OCI-LY3 (cell line): ENCODE measurements at regions not wholly inside any gene's neighbourhood (a gene's known extent, or its start where the extent isn't known, plus 50 kb on each side); places are given as distances from the start of the nearest gene placed in this dataset.

Experiments
- H2AFZ ChIP-seq: fragments of 200-600, 300-600 bp; shearing (Covaris generic); 2 replicates; pipeline ENCODE4 v1.6.0; 2014; ENCODE audit warnings: antibody characterized with exemption, low read depth, low read length
- H3K27ac ChIP-seq: fragments of 200-600, 300-600 bp; sonication (generic); 2 replicates; pipeline ENCODE4 v1.5.1; 2014; ENCODE audit warnings: mild to moderate bottlenecking, low read length, moderate library complexity, mixed read lengths
- H3K27me3 ChIP-seq: fragments of 200-600, 300-600 bp; sonication (generic); 2 replicates; pipeline ENCODE4 v1.6.1; 2014; ENCODE audit warnings: low read depth, low read length, mixed read lengths
- H3K36me3 ChIP-seq: fragments of 200-600, 300-600 bp; sonication (generic); replicated peaks from 2 replicates; pipeline ENCODE3; 2014; ENCODE audit warnings: low read depth, low read length, mixed read lengths
- H3K4me1 ChIP-seq: fragments of 300-600, 200-600 bp; sonication (generic); 2 replicates; pipeline ENCODE4 v1.6.1; 2014; ENCODE audit warnings: low read length, mixed read lengths
- H3K4me2 ChIP-seq: fragments of 200-600, 300-600 bp; sonication (generic); 2 replicates; pipeline ENCODE4 v1.6.1; 2014; ENCODE audit warnings: low read length, mixed read lengths
- H3K4me3 ChIP-seq: fragments of 300-600, 200-600 bp; sonication (generic); 2 replicates; pipeline ENCODE4 v1.5.1; 2014; ENCODE audit warnings: antibody characterized with exemption, mild to moderate bottlenecking, low read length, moderate library complexity
- H3K79me2 ChIP-seq: fragments of 300-600, 200-600 bp; shearing (Covaris generic); 2 replicates; pipeline ENCODE4 v1.6.1; 2014; ENCODE audit warnings: mild to moderate bottlenecking, low read length, mixed read lengths
- H3K9ac ChIP-seq: fragments of 300-600, 200-600 bp; shearing (Covaris generic); 2 replicates; pipeline ENCODE4 v1.6.0; 2014; ENCODE audit warnings: mild to moderate bottlenecking, low read length, moderate library complexity
- H3K9me3 ChIP-seq: fragments of 200-600, 300-600 bp; shearing (Covaris generic); 2 replicates; pipeline ENCODE4 v1.6.1; 2014; ENCODE audit warnings: low read length, mixed read lengths; ENCODE audit not compliant: insufficient read depth
- H4K20me1 ChIP-seq: fragments of 200-600, 300-600 bp; sonication (generic); 2 replicates; pipeline ENCODE4 v1.6.1; 2016; ENCODE audit warnings: low read length, mixed read lengths; ENCODE audit not compliant: insufficient read depth
- EZH2phosphoT487 ChIP-seq: fragments of 200-600 bp; shearing (Covaris generic); IDR thresholded peaks from 2 replicates; pipeline ENCODE4 v1.6.1; 2018; ENCODE audit warnings: antibody characterized with exemption, mixed run types, low read depth
- TF ChIP-seq, protein P1 (sequence below): fragments of 200-600, 300-600 bp; sonication (generic); IDR thresholded peaks from 2 replicates; pipeline ENCODE4 v1.5.1; 2014; ENCODE audit warnings: antibody characterized with exemption, low read length, low read depth

DNA sequence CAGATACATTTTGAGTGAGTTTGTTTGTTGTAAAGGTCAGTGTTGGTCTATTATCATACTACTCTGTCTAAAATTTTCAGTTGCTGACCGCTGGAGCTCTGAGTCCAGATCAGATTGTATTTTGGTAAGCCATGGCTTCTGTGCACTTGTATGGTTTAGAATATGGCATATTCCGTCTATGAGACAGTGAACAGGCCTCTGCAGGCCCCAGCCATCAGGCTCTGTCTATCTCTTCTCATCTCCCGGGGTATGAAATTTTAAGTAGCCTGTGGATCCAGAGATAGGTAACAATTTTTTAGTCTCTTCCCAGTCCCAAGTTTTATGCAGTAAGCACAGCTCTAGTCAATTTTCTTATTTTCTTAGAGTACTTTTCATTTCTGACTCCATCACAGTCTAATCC, 1929.1 kb upstream of the SEL1L start:
- Histone ChIP-seq H3K27me3 (no peaks in the 10 kb centered on the region), H3K9ac (no peak overlapping the region), H3K27ac (no peak overlapping the region), H2AFZ (no peak overlapping the region), H3K4me3 (no peak overlapping the region), H3K9me3 (0 out of 2 replicates have a peak, but pooled peaks cover 5% of the 10 kb centered on the region), H3K4me2 (no peak overlapping the region), H4K20me1 (no peaks in the 10 kb centered on the region), H3K79me2 (no peaks in the 10 kb centered on the region), H3K4me1 (no peaks in the 10 kb centered on the region), H3K36me3 (no peaks in the 10 kb centered on the region)
- TF ChIP-seq EZH2phosphoT487: no peak
- TF ChIP-seq, protein P1, sequence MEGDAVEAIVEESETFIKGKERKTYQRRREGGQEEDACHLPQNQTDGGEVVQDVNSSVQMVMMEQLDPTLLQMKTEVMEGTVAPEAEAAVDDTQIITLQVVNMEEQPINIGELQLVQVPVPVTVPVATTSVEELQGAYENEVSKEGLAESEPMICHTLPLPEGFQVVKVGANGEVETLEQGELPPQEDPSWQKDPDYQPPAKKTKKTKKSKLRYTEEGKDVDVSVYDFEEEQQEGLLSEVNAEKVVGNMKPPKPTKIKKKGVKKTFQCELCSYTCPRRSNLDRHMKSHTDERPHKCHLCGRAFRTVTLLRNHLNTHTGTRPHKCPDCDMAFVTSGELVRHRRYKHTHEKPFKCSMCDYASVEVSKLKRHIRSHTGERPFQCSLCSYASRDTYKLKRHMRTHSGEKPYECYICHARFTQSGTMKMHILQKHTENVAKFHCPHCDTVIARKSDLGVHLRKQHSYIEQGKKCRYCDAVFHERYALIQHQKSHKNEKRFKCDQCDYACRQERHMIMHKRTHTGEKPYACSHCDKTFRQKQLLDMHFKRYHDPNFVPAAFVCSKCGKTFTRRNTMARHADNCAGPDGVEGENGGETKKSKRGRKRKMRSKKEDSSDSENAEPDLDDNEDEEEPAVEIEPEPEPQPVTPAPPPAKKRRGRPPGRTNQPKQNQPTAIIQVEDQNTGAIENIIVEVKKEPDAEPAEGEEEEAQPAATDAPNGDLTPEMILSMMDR: no peak

GRCh38 chr14:83463500-83464098, 1929.9 kb upstream of the SEL1L start:
- Histone ChIP-seq H4K20me1 (no peaks in the 10 kb centered on the region), H3K9me3 (no peaks in the 10 kb centered on the region), H3K36me3 (no peaks in the 10 kb centered on the region), H3K9ac (no peak overlapping the region), H3K4me3 (no peak overlapping the region), H3K4me2 (no peak overlapping the region), H3K4me1 (no peaks in the 10 kb centered on the region), H3K27me3 (no peaks in the 10 kb centered on the region), H3K27ac (no peak overlapping the region), H2AFZ (no peak overlapping the region), H3K79me2 (no peaks in the 10 kb centered on the region)
- TF ChIP-seq, protein P1: peak; percentile 87
- TF ChIP-seq EZH2phosphoT487: no peak

GRCh38 chr14:83467811-83468210, 1934.2 kb upstream of the SEL1L start:
- Histone ChIP-seq H3K36me3 (no peaks in the 10 kb centered on the region), H3K79me2 (no peaks in the 10 kb centered on the region), H3K9me3 (no peaks in the 10 kb centered on the region), H3K27me3 (no peaks in the 10 kb centered on the region), H3K4me2 (no peak overlapping the region), H3K4me1 (no peaks in the 10 kb centered on the region), H2AFZ (no peak overlapping the region), H3K9ac (no peak overlapping the region), H3K27ac (no peak overlapping the region), H4K20me1 (no peaks in the 10 kb centered on the region), H3K4me3 (no peak overlapping the region)
- TF ChIP-seq EZH2phosphoT487: no peak
- TF ChIP-seq, protein P1: no peak

GRCh38 chr14:83470466-83470865, 1936.8 kb upstream of the SEL1L start:
- 0 out of 2 replicates have a peak overlapping the region, but pooled peaks have one; percentile 55 for H2AFZ ChIP-seq
- H3K27ac ChIP-seq: no peak overlapping the region
- no peak overlapping the region for H3K4me3 ChIP-seq
- no peaks in the 10 kb centered on the region for H3K36me3 ChIP-seq
- H3K9me3 ChIP-seq: no peaks in the 10 kb centered on the region
- no peaks in the 10 kb centered on the region for H3K27me3 ChIP-seq
- H3K4me2 ChIP-seq: peak overlapping the region; percentile 47
- H3K9ac ChIP-seq: no peak overlapping the region
- H4K20me1 ChIP-seq: no peaks in the 10 kb centered on the region
- H3K4me1 ChIP-seq: no peaks in the 10 kb centered on the region
- TF ChIP-seq EZH2phosphoT487: no peak
- TF ChIP-seq, protein P1: no peak
- H3K79me2 ChIP-seq: no peaks in the 10 kb centered on the region
